DOHH2 (cell line): ENCODE measurements at regions not wholly inside any gene's neighbourhood (a gene's known extent, or its start where the extent isn't known, plus 50 kb on each side); places are given as distances from the start of the nearest gene placed in this dataset.

Experiments used
- EZH2phosphoT487 ChIP-seq: fragments of 200-600 bp; sonication (generic); IDR thresholded peaks from 2 replicates; pipeline ENCODE4 v1.6.1; 2017; ENCODE audit warnings: borderline replicate concordance, mild to moderate bottlenecking, antibody characterized with exemption, low read length, moderate library complexity, mixed read lengths
- TF ChIP-seq, protein P1 (sequence below): fragments of 200-600 bp; sonication (generic); IDR thresholded peaks from one replicate; pipeline ENCODE4 v1.5.1; 2014; ENCODE audit warnings: antibody characterized with exemption, mild to moderate bottlenecking, low read depth, low read length; ENCODE audit not compliant: poor library complexity, severe bottlenecking

DNA sequence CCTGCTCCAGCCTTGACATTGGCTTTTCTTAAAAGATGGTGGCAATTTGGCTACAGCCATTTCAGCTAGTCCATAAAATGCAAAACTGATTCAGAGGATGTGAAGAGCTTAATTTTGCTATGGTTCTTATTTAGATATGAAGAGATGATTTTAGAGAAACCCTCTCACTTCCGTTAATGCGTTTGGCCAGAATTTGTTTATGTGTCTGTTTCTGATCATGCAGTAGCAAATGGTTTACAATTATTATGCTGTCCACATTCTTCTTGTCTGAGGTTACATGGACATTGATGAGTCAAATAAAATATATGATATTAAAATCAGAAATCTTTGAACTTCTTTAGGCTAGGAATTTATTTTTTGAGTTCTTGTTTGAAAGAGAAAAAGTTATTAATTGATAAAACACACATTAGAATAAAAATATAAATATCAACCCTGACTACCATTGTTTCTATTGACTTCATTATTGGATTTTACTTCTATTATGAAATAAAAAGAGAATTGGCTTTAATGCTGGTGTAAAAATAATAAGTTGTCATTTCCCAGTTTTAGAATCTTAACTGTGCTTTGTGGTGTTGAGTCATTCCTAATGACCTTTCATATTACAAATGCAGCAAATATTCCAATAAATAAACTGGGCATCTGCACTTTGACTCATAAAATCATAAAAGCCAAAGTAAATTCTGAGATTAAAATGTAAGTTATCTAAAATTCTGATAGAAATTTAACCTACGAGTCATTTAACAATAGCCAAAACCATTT, 1286.0 kb upstream of the GJE1 start:
- TF ChIP-seq, protein P1, sequence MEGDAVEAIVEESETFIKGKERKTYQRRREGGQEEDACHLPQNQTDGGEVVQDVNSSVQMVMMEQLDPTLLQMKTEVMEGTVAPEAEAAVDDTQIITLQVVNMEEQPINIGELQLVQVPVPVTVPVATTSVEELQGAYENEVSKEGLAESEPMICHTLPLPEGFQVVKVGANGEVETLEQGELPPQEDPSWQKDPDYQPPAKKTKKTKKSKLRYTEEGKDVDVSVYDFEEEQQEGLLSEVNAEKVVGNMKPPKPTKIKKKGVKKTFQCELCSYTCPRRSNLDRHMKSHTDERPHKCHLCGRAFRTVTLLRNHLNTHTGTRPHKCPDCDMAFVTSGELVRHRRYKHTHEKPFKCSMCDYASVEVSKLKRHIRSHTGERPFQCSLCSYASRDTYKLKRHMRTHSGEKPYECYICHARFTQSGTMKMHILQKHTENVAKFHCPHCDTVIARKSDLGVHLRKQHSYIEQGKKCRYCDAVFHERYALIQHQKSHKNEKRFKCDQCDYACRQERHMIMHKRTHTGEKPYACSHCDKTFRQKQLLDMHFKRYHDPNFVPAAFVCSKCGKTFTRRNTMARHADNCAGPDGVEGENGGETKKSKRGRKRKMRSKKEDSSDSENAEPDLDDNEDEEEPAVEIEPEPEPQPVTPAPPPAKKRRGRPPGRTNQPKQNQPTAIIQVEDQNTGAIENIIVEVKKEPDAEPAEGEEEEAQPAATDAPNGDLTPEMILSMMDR, result no peak
- TF ChIP-seq EZH2phosphoT487, result no peak
